CD4-positive, alpha-beta memory T cell (primary cell): ENCODE measurements at regions not wholly inside any gene's neighbourhood (a gene's known extent, or its start where the extent isn't known, plus 50 kb on each side); places are given as distances from the start of the nearest gene placed in this dataset.

Experiments
- CTCF ChIA-PET: fragments of 350-600 bp; sonication (Branson Sonifier 250); formaldehyde crosslinking; loops from one replicate; lab custom pipeline; 2021; ENCODE audit warnings: inconsistent platforms; ENCODE audit not compliant: partially characterized antibody; lab: Charles Lee
- POLR2A ChIA-PET: fragments of 350-600 bp; sonication (Branson Sonifier 250); formaldehyde crosslinking; loops from one replicate; lab custom pipeline; 2021; ENCODE audit not compliant: partially characterized antibody; lab: Charles Lee
- DNase-seq, 5 donors: peaks; one replicate each; pipeline versions ENCODE4 v3.0.0 to v3.0.0-alpha.2; 2020 to 2022; ENCODE audit warnings: mixed read lengths in 1 of 5
- H3K27ac ChIP-seq: one replicate; pipeline ENCODE4 v1.7.0; 2013; ENCODE audit warnings: low read depth, low read length
- H3K27me3 ChIP-seq: 2 replicates; pipeline ENCODE4 v1.7.0; 2013; ENCODE audit warnings: mild to moderate bottlenecking, low read length, moderate library complexity; ENCODE audit not compliant: insufficient read depth
- H3K36me3 ChIP-seq: 2 replicates; pipeline ENCODE4 v1.7.0; 2013; ENCODE audit warnings: mild to moderate bottlenecking, low read length, moderate library complexity; ENCODE audit not compliant: insufficient read depth
- H3K4me1 ChIP-seq: 2 replicates; pipeline ENCODE4 v1.7.0; 2013; ENCODE audit warnings: mild to moderate bottlenecking, low read length, moderate library complexity; ENCODE audit not compliant: insufficient read depth
- H3K4me3 ChIP-seq, 2 donors: one replicate each; pipeline ENCODE4 v1.7.0; 2013; ENCODE audit warnings: low read length in 2 of 2, mild to moderate bottlenecking in 1 of 2
- H3K9me3 ChIP-seq, 2 donors: one replicate each; pipeline ENCODE4 v1.7.0; 2013; ENCODE audit warnings: low read length in 2 of 2, control low read depth in 1 of 2; ENCODE audit not compliant: control insufficient read depth in 1 of 2
- H3K27ac Mint-ChIP-seq, 7 donors: one replicate each; pipeline ENCODE4 v1.8.0; 2020 to 2021; ENCODE audit warnings: mixed read lengths in 7 of 7, mild to moderate bottlenecking in 6 of 7, inconsistent platforms in 3 of 7, moderate library complexity in 3 of 7
- H3K27me3 Mint-ChIP-seq, 2 donors: one replicate each; pipeline ENCODE4 v1.8.0; 2020 to 2021; ENCODE audit warnings: mixed read lengths in 2 of 2
- H3K36me3 Mint-ChIP-seq, 2 donors: one replicate each; pipeline ENCODE4 v1.8.0; 2020 to 2021; ENCODE audit warnings: mixed read lengths in 2 of 2, inconsistent platforms in 1 of 2, mild to moderate bottlenecking in 1 of 2
- H3K4me1 Mint-ChIP-seq, 4 donors: one replicate each; pipeline ENCODE4 v1.8.0; 2020 to 2021; ENCODE audit warnings: mixed read lengths in 4 of 4, mild to moderate bottlenecking in 1 of 4
- H3K4me3 Mint-ChIP-seq, 8 donors: one replicate each; pipeline ENCODE4 v1.8.0; 2020 to 2021; ENCODE audit warnings: mixed read lengths in 8 of 8, mild to moderate bottlenecking in 7 of 8, moderate library complexity in 6 of 8, inconsistent platforms in 3 of 8
- H3K9me3 Mint-ChIP-seq, 8 donors: one replicate each; pipeline ENCODE4 v1.8.0; 2020 to 2021; ENCODE audit warnings: mixed read lengths in 8 of 8, mild to moderate bottlenecking in 5 of 8, inconsistent platforms in 3 of 8, moderate library complexity in 1 of 8
- intact Hi-C: fragments of 100-400 bp; cut with micrococcal nuclease; formaldehyde crosslinking; loops from one replicate; pipeline ENCODE4 v1.15.1; 2023

- Mint-ChIP-seq H3K36me3 (no peaks in the 10 kb centered on the region), H3K4me1 (no peaks in the 10 kb centered on the region), H3K27ac (no peak overlapping the region), H3K4me3 (no peak overlapping the region), H3K9me3 (peaks cover 0 to 13% (median 4%) of the 10 kb centered on the region in 8 donors), H3K27me3 (no peaks in the 10 kb centered on the region)
- H3K27me3 ChIP-seq: no peaks in the 10 kb centered on the region
- ChIA-PET POLR2A (no interaction called here), CTCF (no interaction called here)
- no peaks in the 10 kb centered on the region for H3K9me3 ChIP-seq
- H3K4me3 ChIP-seq: no peak overlapping the region
- H3K36me3 ChIP-seq: no peaks in the 10 kb centered on the region
- H3K27ac ChIP-seq: no peak overlapping the region
- intact Hi-C loops: no loop called here
- no peaks in the 10 kb centered on the region for H3K4me1 ChIP-seq
- no peak for DNase-seq
Observed at GRCh38 chr15:37715101-37715500, 219.3 kb upstream of the TMCO5A start.

DNA sequence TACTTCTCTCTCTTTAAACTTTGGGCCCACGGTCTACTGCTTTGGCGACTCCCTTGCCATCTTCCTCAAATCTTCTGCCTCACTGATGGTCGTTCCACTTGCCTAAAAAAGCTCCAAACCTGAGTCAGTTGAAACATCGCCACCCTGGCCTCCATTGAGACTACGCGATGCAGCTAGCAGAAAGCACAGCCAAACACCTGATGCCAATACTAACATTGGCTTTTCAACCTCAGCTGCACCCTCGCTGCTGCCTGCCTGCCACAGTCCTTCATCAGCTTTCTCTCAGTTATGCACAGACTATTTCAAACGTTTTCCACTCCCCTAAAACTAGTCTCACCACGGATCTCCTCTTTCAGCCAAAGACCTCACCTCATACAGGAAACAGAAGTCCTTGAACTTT lies 214.2 kb upstream of the TMCO5A start:
- no peaks in the 10 kb centered on the region for H3K4me1 Mint-ChIP-seq
- intact Hi-C loops: no loop called here
- POLR2A ChIA-PET: no interaction called here

DNA sequence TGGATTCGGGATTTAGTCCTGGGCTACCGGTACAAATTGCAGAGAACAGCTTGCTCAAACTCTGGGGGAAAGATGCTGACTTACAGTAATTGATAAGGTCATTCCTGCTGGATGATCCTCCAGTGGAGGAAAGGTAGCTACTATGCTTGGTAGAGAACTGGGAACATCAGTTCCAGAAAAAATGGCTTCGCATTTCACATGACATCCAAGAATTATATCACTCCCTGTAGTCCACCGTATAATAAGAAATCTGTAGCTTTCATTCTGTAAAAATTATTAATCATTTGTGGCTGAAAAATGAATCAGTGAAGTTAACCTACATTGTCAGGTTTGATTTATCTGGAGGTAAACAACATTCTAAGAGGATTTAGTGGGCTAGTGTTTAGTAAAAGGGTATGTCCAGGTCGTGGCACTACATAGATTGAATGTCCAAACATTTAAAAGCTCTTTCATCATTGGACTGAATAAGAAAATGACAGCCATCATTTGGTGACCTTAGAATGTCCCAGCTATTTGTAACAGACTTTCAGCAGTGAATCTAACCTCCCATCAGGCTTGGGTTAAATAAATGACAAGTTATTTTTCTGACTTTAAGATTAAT lies 203.2 kb upstream of the TMCO5A start:
- Histone ChIP-seq H3K36me3 (no peaks in the 10 kb centered on the region), H3K4me1 (no peaks in the 10 kb centered on the region), H3K27me3 (no peaks in the 10 kb centered on the region), H3K27ac (no peak overlapping the region), H3K4me3 (no peak overlapping the region), H3K9me3 (no peaks in the 10 kb centered on the region)
- no peak for DNase-seq
- ChIA-PET CTCF (no interaction called here), POLR2A (no interaction called here)
- Mint-ChIP-seq H3K36me3 (no peaks in the 10 kb centered on the region), H3K27ac (no peak overlapping the region), H3K27me3 (peaks cover 0 to 3% of the 10 kb centered on the region in 2 donors), H3K9me3 (peaks cover 0 to 5% (median 0%) of the 10 kb centered on the region in 8 donors), H3K4me1 (no peaks in the 10 kb centered on the region), H3K4me3 (no peak overlapping the region)
- intact Hi-C loops: no loop called here

More for the DNA sequence above, 214.2 kb upstream of the TMCO5A start:
- H3K36me3 ChIP-seq: no peaks in the 10 kb centered on the region
- CTCF ChIA-PET: no interaction called here
- no peaks in the 10 kb centered on the region for H3K27me3 Mint-ChIP-seq
- no peaks in the 10 kb centered on the region for H3K27me3 ChIP-seq
- no peak overlapping the region for H3K4me3 ChIP-seq
- no peaks in the 10 kb centered on the region for H3K9me3 ChIP-seq
- H3K36me3 Mint-ChIP-seq: no peaks in the 10 kb centered on the region
- no peak overlapping the region for H3K27ac Mint-ChIP-seq
- no peak overlapping the region for H3K27ac ChIP-seq
- H3K9me3 Mint-ChIP-seq: peaks cover 0 to 8% (median under 1%) of the 10 kb centered on the region in 8 donors
- no peak overlapping the region for H3K4me3 Mint-ChIP-seq
- DNase-seq: no peak
- no peaks in the 10 kb centered on the region for H3K4me1 ChIP-seq

GRCh38 chr15:37733628-37734027 lies 200.8 kb upstream of the TMCO5A start:
- Mint-ChIP-seq H3K4me3 (no peak overlapping the region), H3K27me3 (peaks cover 0 to 3% of the 10 kb centered on the region in 2 donors), H3K36me3 (no peaks in the 10 kb centered on the region), H3K9me3 (peaks cover 0 to 2% (median 0%) of the 10 kb centered on the region in 8 donors), H3K4me1 (no peaks in the 10 kb centered on the region), H3K27ac (no peak overlapping the region)
- Histone ChIP-seq H3K4me3 (no peak overlapping the region), H3K27me3 (no peaks in the 10 kb centered on the region), H3K27ac (no peak overlapping the region), H3K9me3 (no peaks in the 10 kb centered on the region), H3K36me3 (no peaks in the 10 kb centered on the region), H3K4me1 (no peaks in the 10 kb centered on the region)
- ChIA-PET CTCF (no interaction called here), POLR2A (no interaction called here)
- intact Hi-C loops: no loop called here
- no peak for DNase-seq

- Histone ChIP-seq H3K4me1 (no peaks in the 10 kb centered on the region), H3K27me3 (no peaks in the 10 kb centered on the region), H3K9me3 (no peaks in the 10 kb centered on the region), H3K36me3 (no peaks in the 10 kb centered on the region), H3K27ac (no peak overlapping the region), H3K4me3 (no peak overlapping the region)
- no peak for DNase-seq
- Mint-ChIP-seq H3K27ac (no peak overlapping the region), H3K27me3 (peaks cover 0 to 6% of the 10 kb centered on the region in 2 donors), H3K36me3 (no peaks in the 10 kb centered on the region), H3K4me1 (no peaks in the 10 kb centered on the region), H3K4me3 (no peak overlapping the region), H3K9me3 (peaks cover 0 to 5% (median 0%) of the 10 kb centered on the region in 8 donors)
- ChIA-PET POLR2A (no interaction called here), CTCF (interaction anchor here (0.7 kb wide), 1 partner anchor 583 kb away, joined by 3 read pairs; no protein-coding TSS in a partner anchor)
- intact Hi-C loops: no loop called here
Observed at GRCh38 chr15:37740623-37741141, 193.8 kb upstream of the TMCO5A start.

DNA sequence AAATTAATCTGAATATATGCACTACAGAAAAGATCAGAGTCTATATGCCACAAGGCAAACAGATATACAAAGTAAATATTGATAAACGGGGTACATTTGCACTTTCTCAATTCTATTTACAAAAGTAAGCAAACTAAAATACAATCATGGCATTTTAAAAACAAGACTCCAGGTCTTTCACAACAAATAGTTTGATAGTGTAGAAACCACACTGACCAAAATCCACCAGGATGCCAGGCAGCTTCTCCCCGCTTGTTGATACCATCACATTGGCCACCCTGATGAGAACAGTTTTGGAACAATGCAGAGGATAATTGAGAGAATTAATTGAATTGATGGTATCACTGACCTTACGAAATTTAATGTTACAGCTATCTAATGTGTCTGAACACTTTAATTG lies 190.6 kb upstream of the TMCO5A start:
- Histone ChIP-seq H3K4me3 (no peak overlapping the region), H3K9me3 (no peaks in the 10 kb centered on the region), H3K36me3 (no peaks in the 10 kb centered on the region), H3K27ac (no peak overlapping the region), H3K27me3 (no peaks in the 10 kb centered on the region), H3K4me1 (no peaks in the 10 kb centered on the region)
- Mint-ChIP-seq H3K4me1 (no peaks in the 10 kb centered on the region), H3K4me3 (no peak overlapping the region), H3K36me3 (no peaks in the 10 kb centered on the region), H3K27me3 (peaks cover 0 to 6% of the 10 kb centered on the region in 2 donors), H3K9me3 (peaks cover 0 to 16% (median 3%) of the 10 kb centered on the region in 8 donors), H3K27ac (no peak overlapping the region)
- ChIA-PET POLR2A (no interaction called here), CTCF (no interaction called here)
- intact Hi-C loops: no loop called here
- DNase-seq: no peak

DNA sequence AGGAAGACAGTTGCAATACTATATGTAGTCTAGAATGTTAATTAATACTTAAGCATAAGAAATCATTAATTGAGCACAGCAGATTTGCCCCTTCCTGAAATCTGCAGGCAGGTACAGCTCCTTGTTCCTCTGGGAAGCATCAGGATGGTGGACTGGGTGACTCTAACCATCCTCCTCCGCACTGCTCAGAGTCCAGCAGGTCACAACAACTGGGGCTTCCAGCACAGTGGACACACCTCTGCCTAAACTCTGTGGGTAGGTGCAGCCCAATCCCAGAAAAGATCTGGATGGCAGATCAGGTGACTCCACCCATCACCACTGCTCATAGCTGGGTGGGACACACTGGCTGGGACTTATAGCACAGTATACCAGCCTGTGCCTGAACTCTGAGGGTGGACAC lies 189.9 kb upstream of the TMCO5A start:
- no peaks in the 10 kb centered on the region for H3K4me1 ChIP-seq
- Mint-ChIP-seq H3K27me3 (peaks cover 0 to 6% of the 10 kb centered on the region in 2 donors), H3K9me3 (peaks cover 0 to 19% (median 5%) of the 10 kb centered on the region in 8 donors), H3K4me3 (no peak overlapping the region), H3K27ac (no peak overlapping the region), H3K4me1 (no peaks in the 10 kb centered on the region), H3K36me3 (no peaks in the 10 kb centered on the region)
- H3K36me3 ChIP-seq: no peaks in the 10 kb centered on the region
- DNase-seq: no peak
- POLR2A ChIA-PET: no interaction called here
- CTCF ChIA-PET: no interaction called here
- no peaks in the 10 kb centered on the region for H3K9me3 ChIP-seq
- intact Hi-C loops: no loop called here
- no peak overlapping the region for H3K4me3 ChIP-seq
- H3K27ac ChIP-seq: no peak overlapping the region
- no peaks in the 10 kb centered on the region for H3K27me3 ChIP-seq
